Fibroblast of the aortic adventitia (primary cell): ENCODE measurements at regions not wholly inside any gene's neighbourhood (a gene's known extent, or its start where the extent isn't known, plus 50 kb on each side); places are given as distances from the start of the nearest gene placed in this dataset.

Experiments
- DNase-seq: peaks from one replicate; pipeline ENCODE4 v3.0.0-alpha.2; 2010; ENCODE audit warnings: low read depth
- H3K4me3 ChIP-seq: 2 replicates; pipeline ENCODE4 v1.5.1; 2011; ENCODE audit warnings: low read depth, mild to moderate bottlenecking, control low read depth, low read length, moderate library complexity
- TF ChIP-seq, protein P1 (sequence below): IDR thresholded peaks from 2 replicates; pipeline ENCODE4 v1.5.1; 2011; ENCODE audit warnings: mild to moderate bottlenecking, low read length, control low read depth, inconsistent platforms; ENCODE audit not compliant: insufficient read depth

DNA sequence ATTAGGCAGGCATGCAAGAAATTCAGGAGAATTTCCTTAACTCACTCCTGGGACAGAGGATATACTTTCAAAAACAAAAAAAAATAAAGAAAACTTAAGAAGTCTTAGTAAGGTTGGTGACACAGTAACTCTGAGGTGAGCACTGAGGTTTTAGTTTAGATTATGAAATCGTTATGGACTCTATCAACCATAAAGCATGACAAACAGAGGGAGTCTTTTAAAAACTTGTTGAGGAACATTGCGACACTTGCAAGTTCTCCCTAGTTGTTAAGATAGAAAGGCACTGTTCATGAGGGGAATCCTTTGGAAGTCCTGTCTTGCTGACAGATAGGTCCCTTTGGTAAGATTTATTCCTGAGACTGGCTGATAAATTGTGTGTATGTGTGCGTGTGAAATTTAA, 194.3 kb upstream of the ERBB4 start:
- H3K4me3 ChIP-seq = no peak overlapping the region
- no peak for DNase-seq
- TF ChIP-seq, protein P1, sequence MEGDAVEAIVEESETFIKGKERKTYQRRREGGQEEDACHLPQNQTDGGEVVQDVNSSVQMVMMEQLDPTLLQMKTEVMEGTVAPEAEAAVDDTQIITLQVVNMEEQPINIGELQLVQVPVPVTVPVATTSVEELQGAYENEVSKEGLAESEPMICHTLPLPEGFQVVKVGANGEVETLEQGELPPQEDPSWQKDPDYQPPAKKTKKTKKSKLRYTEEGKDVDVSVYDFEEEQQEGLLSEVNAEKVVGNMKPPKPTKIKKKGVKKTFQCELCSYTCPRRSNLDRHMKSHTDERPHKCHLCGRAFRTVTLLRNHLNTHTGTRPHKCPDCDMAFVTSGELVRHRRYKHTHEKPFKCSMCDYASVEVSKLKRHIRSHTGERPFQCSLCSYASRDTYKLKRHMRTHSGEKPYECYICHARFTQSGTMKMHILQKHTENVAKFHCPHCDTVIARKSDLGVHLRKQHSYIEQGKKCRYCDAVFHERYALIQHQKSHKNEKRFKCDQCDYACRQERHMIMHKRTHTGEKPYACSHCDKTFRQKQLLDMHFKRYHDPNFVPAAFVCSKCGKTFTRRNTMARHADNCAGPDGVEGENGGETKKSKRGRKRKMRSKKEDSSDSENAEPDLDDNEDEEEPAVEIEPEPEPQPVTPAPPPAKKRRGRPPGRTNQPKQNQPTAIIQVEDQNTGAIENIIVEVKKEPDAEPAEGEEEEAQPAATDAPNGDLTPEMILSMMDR = no peak

DNA sequence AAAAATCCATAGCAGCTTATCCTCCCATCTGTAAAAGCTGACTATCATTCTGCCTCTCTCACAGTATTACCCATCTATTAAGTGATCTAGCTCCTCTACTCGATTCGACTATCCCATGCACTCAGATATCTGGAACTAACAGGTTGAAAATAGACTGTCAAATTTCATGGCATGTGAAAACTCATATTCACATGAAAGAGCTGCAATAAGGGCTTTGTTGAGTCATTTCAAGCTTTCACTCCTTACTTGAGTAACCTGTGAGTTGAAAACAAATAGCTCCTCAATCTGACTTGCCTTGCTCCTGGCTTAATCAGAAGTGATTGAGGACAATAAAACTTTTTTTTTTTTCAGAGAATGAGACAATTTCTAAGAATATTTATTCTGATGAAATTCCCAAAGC, 192.4 kb upstream of the ERBB4 start:
- H3K4me3 ChIP-seq = no peak overlapping the region
- no peak for DNase-seq
- TF ChIP-seq, protein P1 = no peak

DNA sequence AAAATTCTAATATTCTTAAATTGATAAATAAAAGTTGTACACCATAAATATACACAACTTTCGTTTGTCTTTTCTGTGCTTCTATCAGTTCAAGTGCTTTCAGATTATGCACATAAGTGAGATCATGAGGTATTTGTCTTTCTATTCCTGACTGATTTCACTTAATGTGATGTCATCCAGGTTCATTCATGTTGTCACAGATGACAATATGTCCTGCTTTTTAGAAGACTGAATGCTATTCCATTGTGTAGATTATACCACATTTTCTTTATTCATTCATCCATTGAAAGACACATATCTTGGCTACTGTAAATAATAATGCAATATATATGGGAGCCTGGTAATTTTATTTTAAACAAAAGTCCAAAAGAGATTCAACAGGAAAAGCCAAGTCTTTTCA, 190.1 kb upstream of the ERBB4 start:
- H3K4me3 ChIP-seq = no peak overlapping the region
- TF ChIP-seq, protein P1 = no peak
- DNase-seq = no peak

DNA sequence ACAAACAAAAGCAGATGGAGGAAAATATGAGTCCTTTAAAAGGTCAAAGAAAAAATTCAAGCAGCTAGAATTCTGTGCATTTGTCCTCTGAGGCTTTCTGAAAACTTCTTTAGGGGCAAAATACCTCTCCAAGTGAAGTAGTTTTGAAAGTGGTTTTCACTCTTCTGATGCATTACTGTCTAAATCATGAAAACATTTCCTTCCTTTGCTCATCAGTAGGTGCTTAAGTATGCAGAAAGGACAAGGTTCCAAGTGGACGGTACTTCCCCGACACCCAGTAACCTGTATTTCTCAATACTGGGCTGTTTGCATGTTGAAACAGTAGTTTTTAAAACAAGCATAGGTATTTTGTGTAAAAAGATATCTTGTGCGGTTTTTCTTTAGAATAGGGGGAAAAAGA, 189.1 kb upstream of the ERBB4 start:
- TF ChIP-seq, protein P1 = no peak
- no peak for DNase-seq
- no peak overlapping the region for H3K4me3 ChIP-seq

DNA sequence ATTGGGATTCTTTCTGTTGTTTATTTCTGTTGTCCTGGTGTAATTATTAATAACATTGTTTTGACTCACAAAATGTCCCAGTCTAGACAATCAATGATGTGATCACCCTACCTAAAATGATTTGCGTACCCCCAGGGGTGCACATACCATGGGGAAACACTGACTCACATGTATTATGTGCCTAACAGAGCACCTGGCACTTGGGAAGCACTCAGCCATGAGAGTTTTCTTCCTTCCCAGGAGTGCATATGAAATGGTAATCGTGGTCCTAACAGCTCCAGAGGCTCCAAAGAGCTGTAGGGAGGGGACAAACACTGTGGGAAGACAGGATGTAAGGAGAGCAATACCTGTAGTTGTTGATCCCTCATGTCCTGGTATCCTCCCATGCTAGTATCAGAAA, 187.8 kb upstream of the ERBB4 start:
- TF ChIP-seq, protein P1 = no peak
- no peak for DNase-seq
- H3K4me3 ChIP-seq = no peak overlapping the region

DNA sequence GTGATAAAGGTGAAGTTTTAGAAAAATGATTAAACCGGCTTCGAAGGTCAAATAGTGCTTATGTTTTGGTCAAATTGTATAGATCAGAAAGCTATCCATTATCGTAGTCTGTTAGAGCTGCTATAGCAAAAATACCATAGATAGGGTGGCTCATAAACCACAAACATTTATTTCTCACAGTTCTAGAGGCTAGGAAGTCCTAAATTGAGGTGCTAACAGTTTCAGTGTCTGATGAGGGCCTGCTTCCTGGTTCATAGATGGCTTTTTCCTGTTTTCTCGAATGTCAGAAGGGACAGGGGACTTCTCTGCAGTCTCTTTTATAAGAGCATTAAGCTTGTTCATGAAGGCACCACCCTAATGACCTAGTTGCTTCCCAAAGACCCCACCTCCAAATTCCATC, 186.6 kb upstream of the ERBB4 start:
- DNase-seq = no peak
- H3K4me3 ChIP-seq = no peak overlapping the region
- TF ChIP-seq, protein P1 = no peak

DNA sequence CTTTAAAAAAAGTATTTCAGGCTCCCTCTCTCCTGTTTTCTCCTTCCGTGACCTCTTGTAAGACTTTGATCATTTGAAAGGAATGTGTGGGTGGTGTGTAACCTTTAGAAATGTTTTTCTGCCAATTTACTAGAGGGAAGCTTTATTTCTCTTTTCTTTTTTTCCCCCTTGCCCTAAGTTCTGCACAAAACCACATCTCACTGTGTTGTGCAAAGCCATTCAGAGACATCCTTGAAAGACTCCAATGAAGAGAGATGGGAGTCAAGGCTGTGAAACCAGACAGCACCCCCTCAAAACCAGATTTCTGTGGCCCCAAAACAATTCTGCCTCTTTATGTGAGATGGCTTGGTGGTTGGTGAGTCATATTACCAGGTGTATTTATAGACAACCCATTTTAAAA, 184.6 kb upstream of the ERBB4 start:
- DNase-seq = peak; percentile 20
- TF ChIP-seq, protein P1 = no peak
- no peak overlapping the region for H3K4me3 ChIP-seq
